OCI-M1 (cell line): ENCODE measurements at regions not wholly inside any gene's neighbourhood (a gene's known extent, or its start where the extent isn't known, plus 50 kb on each side); places are given as distances from the start of the nearest gene placed in this dataset.
"Not testable (repeated sequence)": the region's sequence is repeated elsewhere in the genome, so short reads cannot be mapped to it uniquely, and the experiment has no call there.

Source experiments
- DNase-seq: peaks from one replicate; lab custom pipeline; 2025; lab: John Stamatoyannopoulos, UW

DNA sequence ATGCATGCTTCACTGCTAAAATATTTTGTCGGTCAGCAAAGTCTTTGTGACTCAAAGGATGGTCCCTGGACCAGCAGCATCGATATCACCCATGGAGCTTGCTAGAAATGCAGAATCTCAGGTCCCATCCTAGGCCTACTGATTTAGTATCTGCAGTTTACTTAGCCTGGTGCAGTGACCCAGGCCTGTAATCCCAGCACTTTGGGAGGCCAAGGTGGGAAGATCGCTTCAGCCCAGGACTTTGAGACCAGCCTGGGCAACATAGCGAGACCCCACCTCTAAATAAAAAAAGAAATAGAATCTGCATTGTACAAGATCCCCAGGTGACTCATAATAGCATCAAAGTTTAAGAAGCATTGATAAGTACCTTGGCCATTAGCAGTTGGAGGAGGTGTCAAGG, 248.7 kb downstream of the CD83 start:
- no peak for DNase-seq

GRCh38 chr6:14366872-14367271, 249.3 kb downstream of the CD83 start:
- DNase-seq: no peak

DNA sequence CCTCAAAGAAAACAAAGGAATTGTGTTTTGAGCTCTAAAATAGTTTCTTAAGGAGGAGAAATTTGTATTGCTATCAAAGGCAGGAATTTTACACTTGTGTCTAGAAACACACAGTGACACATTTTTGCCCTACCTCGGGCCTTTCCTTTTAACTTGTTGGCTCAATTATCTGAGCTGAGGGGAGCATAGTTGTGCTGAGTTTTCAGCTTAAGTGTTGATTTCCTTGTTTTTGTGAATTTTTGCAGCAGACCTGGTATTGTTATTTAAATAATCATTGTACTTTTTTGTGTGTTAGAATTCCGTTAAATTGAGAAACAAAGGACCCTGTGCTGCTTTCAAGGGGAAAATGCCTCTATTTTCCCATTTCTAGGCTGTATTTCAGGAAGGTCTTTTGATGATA, 249.7 kb downstream of the CD83 start:
- no peak for DNase-seq

DNA sequence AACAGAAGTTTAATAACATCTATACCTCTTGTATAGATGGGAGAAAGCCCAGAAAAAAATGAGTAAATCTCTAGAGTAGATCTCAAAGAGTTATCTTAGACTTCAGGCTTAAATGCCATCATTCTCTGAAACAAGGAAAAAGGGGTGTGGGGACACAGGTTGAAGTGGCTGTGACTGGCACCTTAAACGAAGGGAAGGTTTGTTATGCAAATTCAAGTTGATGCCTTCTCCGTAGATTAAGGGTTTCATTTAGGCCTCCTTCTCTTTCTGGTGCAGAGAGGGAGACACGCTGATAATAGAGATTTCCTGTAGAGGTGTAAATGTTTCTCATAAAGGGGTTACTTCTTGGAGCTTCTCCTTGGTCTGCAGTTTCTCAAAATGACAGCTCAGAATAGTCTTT, 252.1 kb downstream of the CD83 start:
- no peak for DNase-seq

DNA sequence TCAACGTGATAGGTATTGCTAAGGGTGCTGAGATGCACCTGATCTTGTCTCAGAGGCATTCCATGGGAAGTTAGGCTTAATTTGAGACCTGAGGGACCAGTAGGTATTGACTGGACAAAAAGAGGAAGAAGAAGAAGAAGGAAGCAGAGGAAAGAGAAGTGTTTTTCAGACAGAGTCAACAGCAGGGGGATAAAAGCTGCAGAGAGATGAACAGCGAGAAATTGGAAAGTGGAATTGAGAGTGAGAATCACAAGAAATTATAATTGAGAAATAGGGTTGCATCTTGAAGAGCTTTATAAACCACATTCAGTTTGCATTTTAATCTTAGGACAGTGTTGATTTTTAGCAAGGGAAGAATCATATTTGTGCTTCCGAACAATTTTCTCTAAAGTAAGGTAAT, 254.0 kb downstream of the CD83 start:
- peak; percentile 20 for DNase-seq

DNA sequence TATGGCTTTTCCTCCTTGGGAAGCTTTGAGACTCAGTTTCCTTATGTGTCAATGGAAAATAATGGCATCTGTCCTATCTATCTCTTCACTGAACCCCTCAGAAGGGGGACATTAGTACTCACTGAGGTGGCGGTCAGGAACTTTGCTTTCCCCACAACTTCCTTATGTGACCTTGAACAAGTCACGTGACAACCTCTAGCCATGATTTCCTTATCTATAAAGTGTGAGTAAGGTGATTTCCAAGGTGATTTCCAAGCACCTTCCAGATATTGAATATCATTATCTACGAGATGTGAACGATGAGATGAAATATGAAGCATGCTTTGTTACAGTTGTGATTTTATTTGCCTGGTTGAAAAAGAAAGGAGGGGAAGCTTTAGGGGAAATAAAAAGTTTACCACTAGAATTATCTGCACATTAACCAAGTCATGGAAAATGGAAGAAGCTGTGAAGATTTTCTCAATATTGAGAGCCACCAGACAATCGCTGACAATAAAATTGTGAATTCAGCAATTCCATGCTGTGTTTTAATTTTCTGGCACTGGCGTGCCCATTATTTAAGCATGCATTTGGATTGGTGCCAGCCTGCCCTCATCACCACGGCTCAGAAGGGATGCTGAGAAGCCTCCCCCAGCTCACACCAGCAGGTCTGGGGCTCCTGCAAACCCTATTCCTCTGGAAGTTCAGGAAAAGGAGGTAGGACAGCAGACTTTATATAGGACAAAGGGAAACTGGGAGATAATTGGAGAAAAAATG, 255.3 kb downstream of the CD83 start:
- DNase-seq: no peak

DNA sequence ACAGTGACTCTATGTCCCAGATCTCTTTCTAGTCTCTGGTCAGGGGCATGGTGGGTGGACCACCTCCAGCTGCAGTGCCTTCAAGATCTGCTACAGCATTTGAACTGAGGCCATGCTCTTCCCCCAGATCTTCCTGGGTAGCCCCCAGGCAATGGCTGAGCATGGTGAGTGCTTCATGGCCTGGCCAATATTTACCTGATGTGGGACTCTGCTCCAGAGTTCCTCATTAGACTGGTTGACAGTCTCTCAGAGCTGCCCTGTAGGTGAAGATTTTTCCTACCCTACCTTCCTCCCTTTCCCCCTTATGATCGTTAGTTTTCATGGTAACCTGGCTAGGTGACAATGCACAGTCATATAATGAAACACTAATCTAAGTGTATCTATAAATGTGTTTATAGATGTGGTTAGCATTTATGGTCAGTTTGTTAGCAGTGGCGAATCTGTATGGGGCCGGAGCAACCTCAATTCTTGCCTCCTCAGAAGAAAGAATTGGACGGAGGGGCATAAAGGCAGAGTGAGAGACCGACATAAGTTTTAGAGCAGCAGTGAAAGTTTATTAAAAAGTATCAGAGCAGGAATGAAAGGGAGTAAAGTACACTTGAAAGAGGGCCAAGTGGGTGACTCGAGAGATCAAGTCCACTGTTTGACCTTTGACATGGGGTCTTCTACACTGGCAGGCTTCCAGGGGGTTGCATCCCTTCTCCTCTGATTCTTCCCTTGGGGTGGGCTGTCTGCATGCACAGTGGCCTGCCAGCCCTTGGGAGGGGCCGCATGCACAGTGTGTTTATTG, 256.3 kb downstream of the CD83 start:
- no peak for DNase-seq

- peak; percentile 56 for DNase-seq
These were observed 258.4 kb downstream of the CD83 start for GRCh38 chr6:14375930-14376329.

DNA sequence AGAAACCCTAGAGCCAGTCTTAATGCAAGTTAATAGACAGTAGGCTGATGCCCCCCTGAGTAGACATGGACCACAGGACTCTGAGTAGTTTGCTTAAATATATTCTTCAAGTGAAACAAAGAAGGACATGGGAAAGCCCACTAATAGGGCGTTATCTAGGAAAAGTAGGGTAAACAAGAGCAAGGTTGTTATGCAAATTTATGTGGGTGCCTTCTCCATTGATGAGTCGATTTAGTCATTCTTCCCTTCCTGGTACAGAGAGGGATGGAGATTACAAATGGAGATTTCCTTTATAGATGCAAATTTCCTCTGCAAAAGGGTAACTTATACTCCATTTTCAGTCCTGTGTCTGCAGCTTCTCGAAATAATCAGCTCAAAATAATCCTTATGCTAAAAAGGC, 262.0 kb downstream of the CD83 start:
- DNase-seq: no peak

- no peak for DNase-seq
These were observed 262.7 kb downstream of the CD83 start for GRCh38 chr6:14380086-14380820.

GRCh38 chr6:14380901-14381828, 263.6 kb downstream of the CD83 start:
- DNase-seq: no peak

GRCh38 chr6:14381829-14382677, 264.5 kb downstream of the CD83 start:
- no peak for DNase-seq

GRCh38 chr6:14382678-14383236, 265.2 kb downstream of the CD83 start:
- DNase-seq: no peak

- peak; percentile 57 for DNase-seq
These were observed 266.0 kb downstream of the CD83 start for GRCh38 chr6:14383393-14384174.

DNA sequence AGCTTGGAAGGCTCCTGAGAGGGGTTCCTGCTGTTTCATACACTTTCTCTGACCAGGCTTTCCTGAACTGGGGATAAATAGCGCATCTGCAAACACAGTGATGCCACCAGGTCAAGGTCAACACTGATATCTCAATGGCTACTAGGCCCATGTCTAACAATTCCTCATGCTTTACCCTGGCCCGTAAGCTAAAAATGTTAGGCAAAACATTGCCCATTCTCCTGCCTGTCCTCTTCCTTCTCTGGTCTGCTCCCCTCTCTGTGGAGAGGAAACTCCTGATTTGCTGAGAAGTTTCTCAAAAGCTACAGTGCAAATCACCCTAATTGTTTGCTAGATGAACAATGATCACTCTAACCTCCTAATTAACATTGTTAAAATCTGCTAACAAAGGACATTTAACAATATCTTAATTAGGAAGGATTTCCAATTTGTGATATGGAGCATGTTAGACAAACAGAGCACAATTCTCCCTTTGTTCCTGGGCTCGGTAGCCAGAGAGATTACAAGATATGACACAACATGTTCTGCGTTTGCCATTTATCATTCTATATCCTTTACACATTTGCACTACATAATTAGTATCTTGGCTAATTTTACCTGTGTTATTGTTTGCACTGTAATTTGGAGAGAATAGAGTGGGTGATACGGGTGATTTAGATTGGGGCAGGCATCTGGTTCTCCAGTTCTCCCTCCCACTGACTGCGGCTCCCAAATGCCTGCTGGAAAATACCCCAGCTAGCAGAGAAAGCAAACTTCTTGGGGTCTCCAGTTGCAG, 266.8 kb downstream of the CD83 start:
- DNase-seq: no peak

GRCh38 chr6:14386263-14386662, 268.7 kb downstream of the CD83 start:
- DNase-seq: no peak

- DNase-seq: peak; percentile 75
These were observed 269.1 kb downstream of the CD83 start for GRCh38 chr6:14386668-14387067.

DNA sequence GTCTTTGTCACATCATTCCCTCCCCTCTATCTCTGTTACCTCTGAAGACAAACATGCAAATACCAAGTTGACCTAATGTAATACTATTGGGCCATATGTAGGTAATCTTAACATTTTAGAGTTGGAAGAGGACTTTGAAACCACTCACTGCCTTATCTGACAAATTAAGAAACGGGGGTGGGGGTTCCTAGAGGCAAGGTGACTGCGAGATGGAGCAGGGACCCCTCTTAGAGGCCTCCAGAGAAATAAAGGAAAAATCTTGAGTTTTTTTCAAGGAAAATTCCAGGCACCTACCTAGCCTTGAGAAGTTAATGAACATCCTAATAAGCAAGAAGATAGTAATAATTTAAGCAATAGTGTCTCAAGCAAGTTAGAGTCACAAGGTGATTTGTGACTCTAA, 270.8 kb downstream of the CD83 start:
- no peak for DNase-seq

GRCh38 chr6:14389776-14390175, 272.2 kb downstream of the CD83 start:
- DNase-seq: not testable (repeated sequence)
